ENCODE measurements at regions not wholly inside any gene's neighbourhood (a gene's known extent, or its start where the extent isn't known, plus 50 kb on each side); places are given as distances from the start of the nearest gene placed in this dataset.

GRCh38 chr9:107103621-107104020, 179.5 kb upstream of the RAD23B start:
- TF ChIP-seq CTCF (IDR thresholded peaks at IDR 0.05): no peak
- Mint-ChIP-seq H3K27ac (ENCODE audit: unreplicated experiment) (no peak overlapping the region), H3K9me3 (ENCODE audit: low read depth) (no peaks in the 10 kb centered on the region), H3K4me3 (ENCODE audit: unreplicated experiment) (no peak overlapping the region), H3K27me3 (ENCODE audit: low read depth) (peaks cover 9% of the 10 kb centered on the region), H3K36me3 (ENCODE audit: low read depth) (no peaks in the 10 kb centered on the region), H3K4me1 (ENCODE audit: low read depth) (no peaks in the 10 kb centered on the region)
- DNase-seq (ENCODE audit: low spot score): no peak

- no peaks in the 10 kb centered on the region for H3K36me3 Mint-ChIP-seq (ENCODE audit: low read depth)
- no peak overlapping the region for H3K27ac Mint-ChIP-seq (ENCODE audit: unreplicated experiment)
- no peak overlapping the region for H3K4me3 Mint-ChIP-seq (ENCODE audit: unreplicated experiment)
- no peaks in the 10 kb centered on the region for H3K4me1 Mint-ChIP-seq (ENCODE audit: low read depth)
- no peaks in the 10 kb centered on the region for H3K9me3 Mint-ChIP-seq (ENCODE audit: low read depth)
- H3K27me3 Mint-ChIP-seq (ENCODE audit: low read depth): peaks cover 22% of the 10 kb centered on the region
- no peak for DNase-seq (ENCODE audit: low spot score)
- no peak for TF ChIP-seq CTCF (IDR thresholded peaks at IDR 0.05)
These were observed 177.3 kb upstream of the RAD23B start for GRCh38 chr9:107105784-107106183.

- TF ChIP-seq CTCF (IDR thresholded peaks at IDR 0.05): no peak
- peaks cover 22% of the 10 kb centered on the region for H3K27me3 Mint-ChIP-seq (ENCODE audit: low read depth)
These were observed 176.7 kb upstream of the RAD23B start for GRCh38 chr9:107106416-107106815.

GRCh38 chr9:107108342-107109130, 174.5 kb upstream of the RAD23B start:
- no peaks in the 10 kb centered on the region for H3K4me1 Mint-ChIP-seq (ENCODE audit: low read depth)
- H3K9me3 Mint-ChIP-seq (ENCODE audit: low read depth): no peaks in the 10 kb centered on the region
- H3K4me3 Mint-ChIP-seq (ENCODE audit: unreplicated experiment): no peak overlapping the region
- DNase-seq (ENCODE audit: low spot score): no peak
- H3K27me3 Mint-ChIP-seq (ENCODE audit: low read depth): peaks cover 36% of the 10 kb centered on the region
- H3K27ac Mint-ChIP-seq (ENCODE audit: unreplicated experiment): no peak overlapping the region
- no peak for TF ChIP-seq CTCF (IDR thresholded peaks at IDR 0.05)
- H3K36me3 Mint-ChIP-seq (ENCODE audit: low read depth): no peaks in the 10 kb centered on the region

More at GRCh38 chr9:107106416-107106815, 176.7 kb upstream of the RAD23B start:
- Mint-ChIP-seq H3K4me3 (ENCODE audit: unreplicated experiment) (no peak overlapping the region), H3K36me3 (ENCODE audit: low read depth) (no peaks in the 10 kb centered on the region), H3K4me1 (ENCODE audit: low read depth) (no peaks in the 10 kb centered on the region), H3K27ac (ENCODE audit: unreplicated experiment) (no peak overlapping the region), H3K9me3 (ENCODE audit: low read depth) (no peaks in the 10 kb centered on the region)
- DNase-seq (ENCODE audit: low spot score): no peak

GRCh38 chr9:107109324-107109723, 173.8 kb upstream of the RAD23B start:
- no peaks in the 10 kb centered on the region for H3K36me3 Mint-ChIP-seq (ENCODE audit: low read depth)
- H3K9me3 Mint-ChIP-seq (ENCODE audit: low read depth): no peaks in the 10 kb centered on the region
- H3K4me3 Mint-ChIP-seq (ENCODE audit: unreplicated experiment): no peak overlapping the region
- peaks cover 38% of the 10 kb centered on the region for H3K27me3 Mint-ChIP-seq (ENCODE audit: low read depth)
- no peaks in the 10 kb centered on the region for H3K4me1 Mint-ChIP-seq (ENCODE audit: low read depth)
- DNase-seq (ENCODE audit: low spot score): no peak
- H3K27ac Mint-ChIP-seq (ENCODE audit: unreplicated experiment): no peak overlapping the region
- TF ChIP-seq CTCF (IDR thresholded peaks at IDR 0.05): no peak

All from chondrocyte (in vitro differentiated cells).